ENCODE measurements at regions not wholly inside any gene's neighbourhood (a gene's known extent, or its start where the extent isn't known, plus 50 kb on each side); places are given as distances from the start of the nearest gene placed in this dataset.

DNA sequence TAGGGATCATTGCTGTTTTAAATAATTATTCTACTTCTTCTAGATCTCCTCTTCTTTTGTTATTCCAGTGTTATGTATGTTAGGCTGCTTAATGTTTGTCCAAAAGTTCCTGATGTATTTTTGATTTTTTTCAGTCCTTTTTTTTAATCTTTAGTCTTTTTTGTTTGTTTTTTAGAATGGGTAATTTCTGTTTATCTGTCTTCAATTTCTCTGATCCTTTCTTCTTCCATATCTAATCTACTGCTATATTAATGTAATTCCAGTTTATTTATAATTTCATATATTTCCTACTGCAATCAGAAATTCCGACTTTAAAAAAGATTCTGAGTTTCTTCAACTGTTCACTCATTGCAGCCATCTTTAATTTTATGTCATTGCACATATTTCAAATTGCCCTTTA is 452.8 kb upstream of the POT1 start:
- TF ChIP-seq POLR2A (IDR thresholded peaks at IDR 0.05): no peak
- TF ChIP-seq, protein P1, sequence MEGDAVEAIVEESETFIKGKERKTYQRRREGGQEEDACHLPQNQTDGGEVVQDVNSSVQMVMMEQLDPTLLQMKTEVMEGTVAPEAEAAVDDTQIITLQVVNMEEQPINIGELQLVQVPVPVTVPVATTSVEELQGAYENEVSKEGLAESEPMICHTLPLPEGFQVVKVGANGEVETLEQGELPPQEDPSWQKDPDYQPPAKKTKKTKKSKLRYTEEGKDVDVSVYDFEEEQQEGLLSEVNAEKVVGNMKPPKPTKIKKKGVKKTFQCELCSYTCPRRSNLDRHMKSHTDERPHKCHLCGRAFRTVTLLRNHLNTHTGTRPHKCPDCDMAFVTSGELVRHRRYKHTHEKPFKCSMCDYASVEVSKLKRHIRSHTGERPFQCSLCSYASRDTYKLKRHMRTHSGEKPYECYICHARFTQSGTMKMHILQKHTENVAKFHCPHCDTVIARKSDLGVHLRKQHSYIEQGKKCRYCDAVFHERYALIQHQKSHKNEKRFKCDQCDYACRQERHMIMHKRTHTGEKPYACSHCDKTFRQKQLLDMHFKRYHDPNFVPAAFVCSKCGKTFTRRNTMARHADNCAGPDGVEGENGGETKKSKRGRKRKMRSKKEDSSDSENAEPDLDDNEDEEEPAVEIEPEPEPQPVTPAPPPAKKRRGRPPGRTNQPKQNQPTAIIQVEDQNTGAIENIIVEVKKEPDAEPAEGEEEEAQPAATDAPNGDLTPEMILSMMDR (IDR thresholded peaks at IDR 0.05): no peak

All from adrenal gland (tissue), 5 donors.